ENCODE measurements at regions not wholly inside any gene's neighbourhood (a gene's known extent, or its start where the extent isn't known, plus 50 kb on each side); places are given as distances from the start of the nearest gene placed in this dataset.

DNA sequence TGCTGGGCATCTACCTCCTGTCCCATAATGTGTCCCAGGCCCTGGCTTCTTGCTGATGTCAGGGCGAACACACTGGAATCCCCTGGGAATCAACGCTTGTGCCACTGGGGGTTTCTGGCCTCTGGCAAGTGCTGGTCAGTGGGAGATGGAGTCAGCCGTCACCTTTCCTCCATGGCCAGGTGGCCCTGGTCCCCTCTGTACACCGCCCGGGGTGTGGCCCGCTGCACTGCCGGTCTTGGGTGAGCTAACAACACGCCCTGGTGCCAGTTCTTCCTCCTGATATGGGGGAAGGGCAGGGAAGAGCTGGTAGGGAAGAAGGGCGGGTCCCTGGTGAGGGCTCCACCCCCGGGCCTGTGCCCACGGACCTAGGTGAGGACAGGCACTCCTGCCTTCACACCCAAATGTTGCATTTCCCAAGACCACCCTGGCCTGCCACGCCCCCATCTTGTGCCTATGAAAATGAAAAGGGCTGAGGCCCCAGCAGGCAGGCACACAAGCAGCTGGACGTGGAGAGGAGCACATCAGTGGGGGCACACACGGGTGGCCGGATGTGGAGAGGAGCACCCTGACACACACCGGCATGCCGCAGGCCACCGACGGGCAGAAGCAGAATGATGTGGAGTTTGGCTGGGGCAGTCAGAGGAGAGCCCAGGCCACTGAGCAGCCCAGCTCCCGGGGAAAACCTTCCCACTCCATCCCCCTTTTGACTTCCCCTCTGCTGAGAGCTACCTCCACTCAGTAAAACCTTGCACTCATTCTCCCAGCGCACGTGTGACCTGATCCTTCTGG is 140.5 kb downstream of the ASB1 start:
- TF ChIP-seq POLR2A (IDR thresholded peaks at IDR 0.05) = no peak
- TF ChIP-seq, protein P1, sequence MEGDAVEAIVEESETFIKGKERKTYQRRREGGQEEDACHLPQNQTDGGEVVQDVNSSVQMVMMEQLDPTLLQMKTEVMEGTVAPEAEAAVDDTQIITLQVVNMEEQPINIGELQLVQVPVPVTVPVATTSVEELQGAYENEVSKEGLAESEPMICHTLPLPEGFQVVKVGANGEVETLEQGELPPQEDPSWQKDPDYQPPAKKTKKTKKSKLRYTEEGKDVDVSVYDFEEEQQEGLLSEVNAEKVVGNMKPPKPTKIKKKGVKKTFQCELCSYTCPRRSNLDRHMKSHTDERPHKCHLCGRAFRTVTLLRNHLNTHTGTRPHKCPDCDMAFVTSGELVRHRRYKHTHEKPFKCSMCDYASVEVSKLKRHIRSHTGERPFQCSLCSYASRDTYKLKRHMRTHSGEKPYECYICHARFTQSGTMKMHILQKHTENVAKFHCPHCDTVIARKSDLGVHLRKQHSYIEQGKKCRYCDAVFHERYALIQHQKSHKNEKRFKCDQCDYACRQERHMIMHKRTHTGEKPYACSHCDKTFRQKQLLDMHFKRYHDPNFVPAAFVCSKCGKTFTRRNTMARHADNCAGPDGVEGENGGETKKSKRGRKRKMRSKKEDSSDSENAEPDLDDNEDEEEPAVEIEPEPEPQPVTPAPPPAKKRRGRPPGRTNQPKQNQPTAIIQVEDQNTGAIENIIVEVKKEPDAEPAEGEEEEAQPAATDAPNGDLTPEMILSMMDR (IDR thresholded peaks at IDR 0.05) = no peak
- H3K4me3 ChIP-seq = no peak overlapping the region
- no peaks in the 10 kb centered on the region for H3K36me3 ChIP-seq
- H3K27me3 ChIP-seq = no peaks in the 10 kb centered on the region
- H3K27ac ChIP-seq = no peak overlapping the region
- intact Hi-C loops (cut with DNase I; ENCODE audit: low total_unique reads) = no loop called here
- H3K9me3 ChIP-seq = no peaks in the 10 kb centered on the region
- no peak for DNase-seq
- no peaks in the 10 kb centered on the region for H3K4me1 ChIP-seq

DNA sequence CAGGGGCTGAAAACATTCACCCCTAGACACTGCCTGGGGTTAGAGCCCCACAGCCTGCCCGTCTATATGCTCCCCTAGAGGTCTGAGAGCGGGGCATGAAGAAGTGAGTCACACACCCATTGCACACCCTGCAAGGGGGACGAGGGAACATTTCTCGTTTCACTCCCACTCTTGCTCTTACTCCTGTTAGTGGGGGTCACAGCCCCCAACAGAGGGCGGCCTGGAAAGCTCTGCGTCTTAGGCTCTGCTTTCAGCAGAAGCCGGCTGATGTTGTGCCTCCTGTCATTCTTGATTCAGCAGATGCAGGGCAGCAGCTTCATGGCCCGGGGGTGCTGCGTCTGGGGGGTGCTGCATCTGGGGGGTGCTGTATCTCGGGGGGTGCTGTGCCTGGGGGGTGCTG is 141.3 kb downstream of the ASB1 start:
- intact Hi-C loops (cut with DNase I; ENCODE audit: low total_unique reads) = no loop called here
- H3K4me1 ChIP-seq = no peaks in the 10 kb centered on the region
- no peaks in the 10 kb centered on the region for H3K36me3 ChIP-seq
- no peak for DNase-seq
- no peak overlapping the region for H3K27ac ChIP-seq
- H3K27me3 ChIP-seq = no peaks in the 10 kb centered on the region
- no peak overlapping the region for H3K4me3 ChIP-seq
- no peak for TF ChIP-seq POLR2A (IDR thresholded peaks at IDR 0.05)
- TF ChIP-seq, protein P1 (IDR thresholded peaks at IDR 0.05) = no peak
- H3K9me3 ChIP-seq = no peaks in the 10 kb centered on the region

DNA sequence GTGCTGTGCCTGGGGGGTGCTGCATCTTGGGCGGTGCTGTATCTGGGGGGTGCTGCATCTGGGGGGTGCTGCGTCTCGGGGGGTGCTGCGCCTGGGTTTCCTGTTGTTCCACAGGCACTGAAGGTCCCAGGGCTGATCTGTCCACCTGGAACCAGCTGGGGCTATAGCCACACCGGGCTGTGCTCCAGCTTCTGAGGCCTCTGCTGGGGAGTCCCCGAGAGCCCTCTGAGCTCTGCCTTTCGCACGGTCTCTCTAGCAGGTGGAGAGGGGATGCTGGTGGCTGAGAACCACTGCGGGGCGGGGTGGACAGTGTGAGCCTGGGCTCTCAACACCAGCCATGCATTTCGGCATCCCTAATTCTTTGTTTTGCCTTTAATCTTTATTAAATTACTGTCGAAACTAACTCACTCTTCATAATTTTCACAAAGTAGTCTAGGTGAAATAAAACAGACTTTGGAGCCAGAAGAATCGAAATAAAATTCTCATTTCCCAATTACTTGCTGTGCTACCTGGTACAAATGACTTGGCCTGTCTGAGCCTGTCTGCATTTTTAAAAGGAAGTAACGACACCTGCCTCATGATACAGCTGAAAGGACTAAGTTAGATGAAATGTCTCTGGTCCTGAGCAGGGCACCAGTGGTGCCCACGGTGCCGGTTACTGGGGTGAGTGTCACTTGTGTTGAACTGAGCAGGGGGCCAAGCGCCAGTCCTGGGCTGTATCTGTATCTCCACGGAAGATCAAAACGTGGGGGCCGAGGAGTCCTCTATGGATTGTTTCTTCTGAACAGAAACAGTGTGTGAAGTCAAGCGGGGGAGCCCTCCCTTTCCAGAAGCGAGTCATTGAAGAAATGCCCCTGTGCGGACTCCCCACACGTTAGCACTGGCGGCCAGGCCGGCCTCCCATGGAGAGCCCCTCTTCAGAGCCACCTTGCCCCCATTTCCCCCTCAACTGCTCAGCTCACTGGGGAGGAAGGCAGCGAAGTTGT is 142.0 kb downstream of the ASB1 start:
- no peaks in the 10 kb centered on the region for H3K9me3 ChIP-seq
- H3K27me3 ChIP-seq = no peaks in the 10 kb centered on the region
- no peak for TF ChIP-seq POLR2A (IDR thresholded peaks at IDR 0.05)
- TF ChIP-seq, protein P1 (IDR thresholded peaks at IDR 0.05) = no peak
- DNase-seq = no peak
- no peak overlapping the region for H3K4me3 ChIP-seq
- intact Hi-C loops (cut with DNase I; ENCODE audit: low total_unique reads) = no loop called here
- H3K4me1 ChIP-seq = no peaks in the 10 kb centered on the region
- H3K36me3 ChIP-seq = no peaks in the 10 kb centered on the region
- H3K27ac ChIP-seq = no peak overlapping the region

DNA sequence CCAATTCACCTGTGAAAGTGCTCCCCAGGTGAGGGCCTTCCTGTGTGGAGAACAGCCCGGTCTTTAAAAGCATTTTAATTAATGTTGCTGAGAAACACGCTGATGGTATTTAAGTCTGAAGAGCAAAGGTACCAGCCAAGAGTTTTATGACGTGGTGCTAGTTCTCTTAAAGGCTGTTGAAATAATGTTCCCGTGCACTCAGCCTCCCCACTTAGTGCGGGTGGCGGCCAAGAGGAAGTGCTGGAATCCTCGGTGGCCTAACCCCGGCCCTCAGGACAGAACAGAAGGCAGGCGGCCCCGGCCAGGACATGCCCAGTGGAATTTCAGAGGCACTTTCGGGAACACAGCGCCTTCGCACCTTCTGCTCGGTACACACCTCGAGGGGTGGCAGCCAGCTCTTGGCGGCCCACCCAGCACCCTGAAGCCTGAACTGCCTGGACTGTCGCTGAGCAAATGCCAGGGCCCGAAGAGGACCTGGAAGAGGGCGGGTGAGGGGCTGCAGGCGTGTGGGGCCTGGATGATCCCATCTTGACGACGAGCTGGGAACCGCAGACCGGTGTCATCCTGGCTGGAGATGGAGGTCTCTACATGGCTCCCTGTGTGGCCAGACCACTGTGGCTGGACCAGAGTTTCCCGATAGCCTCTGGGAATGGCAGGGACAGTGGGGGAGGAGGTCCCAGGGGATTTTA is 142.9 kb downstream of the ASB1 start:
- no peak for TF ChIP-seq POLR2A (IDR thresholded peaks at IDR 0.05)
- TF ChIP-seq, protein P1 (IDR thresholded peaks at IDR 0.05) = no peak
- Histone ChIP-seq H3K27ac (no peak overlapping the region), H3K36me3 (no peaks in the 10 kb centered on the region), H3K4me1 (no peaks in the 10 kb centered on the region), H3K4me3 (no peak overlapping the region), H3K9me3 (no peaks in the 10 kb centered on the region), H3K27me3 (no peaks in the 10 kb centered on the region)
- DNase-seq = no peak
- intact Hi-C loops (cut with DNase I; ENCODE audit: low total_unique reads) = no loop called here

All from uterus (tissue), 3 donors.